ENCODE measurements at regions not wholly inside any gene's neighbourhood (a gene's known extent, or its start where the extent isn't known, plus 50 kb on each side); places are given as distances from the start of the nearest gene placed in this dataset.

GRCh38 chr7:51665045-51665780 is 348.6 kb upstream of the COBL start:
- no peak for TF ChIP-seq CTCF (IDR thresholded peaks at IDR 0.05)
- no peak for TF ChIP-seq POLR2A (IDR thresholded peaks at IDR 0.05)
- TF ChIP-seq EP300 (IDR thresholded peaks at IDR 0.05; ENCODE audit: low read depth): no peak
- TF ChIP-seq POLR2AphosphoS5 (IDR thresholded peaks at IDR 0.05): no peak
